ENCODE measurements at regions not wholly inside any gene's neighbourhood (a gene's known extent, or its start where the extent isn't known, plus 50 kb on each side); places are given as distances from the start of the nearest gene placed in this dataset.
"Not testable (repeated sequence)": the region's sequence is repeated elsewhere in the genome, so short reads cannot be mapped to it uniquely, and the experiment has no call there.

DNA sequence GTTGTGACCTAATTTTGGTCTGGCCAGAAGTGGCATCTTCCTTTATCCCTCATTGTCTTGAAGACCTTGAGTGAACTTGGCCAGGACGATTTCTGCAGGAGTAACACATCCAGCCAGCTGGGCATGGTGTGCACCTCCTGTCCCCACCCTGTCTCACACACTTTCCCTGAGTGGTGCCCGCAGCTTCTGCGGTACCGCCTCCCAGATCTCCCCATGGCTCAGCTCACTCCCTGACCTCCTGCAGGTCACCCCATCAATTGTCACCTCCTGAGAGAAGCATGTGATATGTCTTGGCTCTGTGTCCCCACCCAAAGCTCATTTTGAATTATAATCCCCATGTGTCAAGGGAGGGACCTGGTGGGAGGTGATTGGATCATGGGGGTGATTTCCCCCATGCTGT, 50.2 kb upstream of the TP53I11 start:
- no peak for DNase-seq (ENCODE audit: low read depth)

DNA sequence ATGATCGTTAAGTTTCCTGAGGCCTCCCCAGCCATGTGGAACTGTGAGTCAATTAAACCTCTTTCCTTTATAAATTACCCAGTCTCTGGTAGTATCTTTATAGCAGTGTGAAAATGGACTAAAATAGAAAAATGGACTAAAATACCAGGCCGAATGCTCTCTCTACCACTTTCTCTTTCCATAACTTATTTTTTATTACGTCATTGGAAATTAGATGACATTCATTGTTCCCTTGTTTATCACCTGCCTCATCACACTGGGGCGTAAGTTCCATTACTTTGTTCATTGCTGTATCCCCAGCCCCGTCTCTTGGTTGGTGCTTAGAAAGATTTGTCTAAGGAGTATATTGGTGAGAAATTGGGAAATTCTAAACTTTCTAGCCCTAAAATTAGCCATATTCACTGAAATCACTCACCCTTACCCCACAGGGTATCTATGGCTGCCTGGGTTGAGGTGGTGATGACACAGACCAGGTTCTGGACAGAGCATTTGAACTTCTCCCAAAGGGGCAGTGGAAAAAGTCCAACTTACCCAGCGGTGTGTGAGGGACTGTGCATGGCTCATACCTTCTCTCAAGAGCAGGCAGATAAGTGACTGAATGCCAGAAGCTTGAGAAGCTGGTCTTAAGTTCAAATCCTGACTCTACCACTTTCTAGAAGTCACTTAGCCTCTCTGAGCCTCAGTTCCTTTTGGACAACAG, 50.9 kb upstream of the TP53I11 start:
- DNase-seq (ENCODE audit: low read depth): no peak

DNA sequence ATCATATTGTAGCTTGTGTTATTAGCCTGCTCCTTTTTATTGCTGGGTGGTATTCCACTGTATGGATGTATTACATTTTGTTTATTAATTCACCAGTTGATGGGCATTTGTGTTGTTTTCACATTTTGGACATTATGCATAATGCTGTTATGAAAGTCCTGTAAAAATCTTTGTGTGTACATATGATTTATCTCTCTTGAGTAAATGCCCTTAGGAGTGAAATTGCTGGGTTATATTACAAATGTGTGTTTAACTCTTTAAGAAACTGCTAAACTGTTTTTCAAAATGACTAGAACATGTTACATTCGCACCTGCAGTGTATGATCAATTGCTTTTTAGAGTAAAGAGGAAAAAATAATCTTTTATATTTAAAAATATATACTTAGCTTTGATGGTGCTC, 54.4 kb upstream of the TP53I11 start:
- no peak for DNase-seq (ENCODE audit: low read depth)

DNA sequence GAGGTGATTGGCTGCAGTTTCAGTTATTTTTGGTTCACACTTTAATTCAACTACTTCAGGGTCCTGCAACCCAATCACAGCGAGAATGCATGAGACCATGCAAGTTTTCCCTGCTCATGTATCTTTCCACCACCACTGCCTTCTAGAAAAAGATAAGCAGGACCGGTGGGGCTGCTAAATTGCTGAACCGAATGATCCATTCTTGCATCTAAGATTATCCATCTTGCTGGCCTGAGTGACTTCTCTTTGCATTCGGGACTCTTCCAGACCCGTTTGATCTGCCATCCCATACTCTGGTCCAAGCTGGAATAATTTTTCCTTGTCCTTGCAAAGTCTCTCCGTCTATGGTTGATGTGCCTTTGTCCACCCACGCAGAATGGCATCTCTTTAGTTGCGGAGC, 56.3 kb upstream of the TP53I11 start:
- DNase-seq (ENCODE audit: low read depth): no peak

DNA sequence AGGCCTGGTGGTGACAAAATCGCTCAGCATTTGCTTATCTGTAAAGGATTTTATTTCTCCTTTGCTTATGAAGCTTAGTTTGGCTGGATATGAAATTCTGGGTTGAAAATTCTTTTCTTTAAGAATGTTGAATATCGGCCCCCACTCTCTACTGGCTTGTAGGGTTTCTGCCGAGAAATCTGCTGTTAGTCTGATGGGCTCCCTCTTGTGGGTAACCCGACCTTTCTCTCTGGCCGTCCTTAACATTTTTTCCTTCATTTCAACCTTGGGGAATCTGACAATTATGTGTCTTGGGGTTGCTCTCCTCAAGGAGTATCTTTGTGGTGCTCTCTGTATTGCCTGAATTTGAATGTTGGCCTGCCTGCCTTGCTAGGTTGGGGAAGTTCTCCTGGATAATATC, 65.3 kb upstream of the TP53I11 start:
- DNase-seq (ENCODE audit: low read depth): not testable (repeated sequence)

DNA sequence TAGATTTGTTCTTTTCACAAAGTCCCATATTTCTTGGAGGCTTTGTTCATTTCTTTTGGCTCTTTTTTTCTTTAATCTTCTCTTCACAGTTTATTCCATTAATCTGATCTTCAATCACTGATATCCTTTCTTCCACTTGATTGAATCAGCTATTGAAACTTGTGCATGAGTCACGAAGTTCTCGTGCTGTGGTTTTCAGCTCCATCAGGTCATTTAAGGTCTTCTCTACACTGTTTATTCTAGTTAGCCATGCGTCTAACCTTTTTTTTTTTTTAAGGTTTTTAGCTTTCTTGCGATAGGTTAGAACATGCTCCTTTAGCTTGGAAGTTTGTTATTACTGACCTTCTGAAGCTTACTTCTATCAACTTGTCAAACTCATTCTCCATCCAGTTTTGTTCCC, 65.8 kb upstream of the TP53I11 start:
- DNase-seq (ENCODE audit: low read depth): not testable (repeated sequence)

DNA sequence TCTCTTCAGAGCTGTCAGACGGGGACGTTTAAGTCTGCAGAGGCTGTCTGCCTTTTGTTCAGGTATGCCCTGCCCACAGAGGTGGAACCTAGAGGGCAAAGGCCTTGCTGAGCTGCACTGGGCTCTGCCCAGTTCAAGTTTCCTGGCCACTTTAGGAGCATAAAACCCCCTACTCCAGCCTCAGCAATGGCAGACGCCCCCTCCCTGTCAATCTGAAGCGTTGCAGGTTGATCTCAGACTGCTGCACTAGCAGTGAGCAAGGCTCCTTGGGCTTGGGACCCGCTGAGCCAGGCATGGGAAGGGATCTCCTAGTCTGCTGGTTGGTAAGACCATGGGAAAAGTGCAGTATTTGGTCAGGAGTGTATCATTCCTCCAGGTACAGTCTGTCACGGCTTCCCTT, 66.6 kb upstream of the TP53I11 start:
- no peak for DNase-seq (ENCODE audit: low read depth)

DNA sequence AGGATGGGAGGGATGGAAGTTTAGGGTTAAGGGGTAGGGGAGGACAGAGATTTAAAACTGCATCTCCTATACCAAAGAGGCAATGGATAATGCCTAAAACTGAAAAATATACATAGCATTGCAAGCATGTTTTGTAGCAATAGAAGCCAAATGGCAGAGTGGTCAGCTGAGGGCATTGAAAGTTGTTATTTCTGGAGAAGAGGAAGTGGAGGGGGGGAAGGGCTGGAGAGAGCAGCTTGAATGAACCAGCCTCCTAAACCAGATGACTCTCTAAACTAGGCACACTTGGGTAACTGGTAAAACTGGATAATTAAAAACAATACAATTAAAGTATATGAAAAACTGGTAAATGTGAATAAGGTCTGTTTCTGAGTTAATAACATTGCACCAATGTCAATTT, 70.3 kb upstream of the TP53I11 start:
- no peak for DNase-seq (ENCODE audit: low read depth)

DNA sequence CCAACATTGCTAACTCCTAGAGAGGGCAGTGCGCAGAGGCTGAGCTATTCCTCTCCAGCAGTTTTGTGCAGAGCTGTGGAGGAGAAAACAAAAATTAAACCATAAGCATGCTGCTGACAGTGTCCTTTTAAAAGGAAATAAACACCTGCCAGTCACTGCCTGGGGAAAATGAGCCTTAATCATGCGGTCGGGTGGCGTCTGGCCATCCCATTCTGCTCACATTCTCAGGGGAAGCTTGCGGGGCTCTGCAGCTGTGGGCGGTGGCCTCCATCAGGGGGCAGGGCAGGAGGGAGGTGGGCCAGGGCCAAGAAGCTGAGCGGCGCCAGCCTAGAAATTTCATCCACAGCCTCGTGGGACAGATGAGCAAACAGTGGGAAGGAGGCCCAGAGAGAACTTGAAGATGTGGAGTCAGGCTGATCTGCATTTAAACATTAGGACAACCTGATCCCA, 71.0 kb upstream of the TP53I11 start:
- no peak for DNase-seq (ENCODE audit: low read depth)

DNA sequence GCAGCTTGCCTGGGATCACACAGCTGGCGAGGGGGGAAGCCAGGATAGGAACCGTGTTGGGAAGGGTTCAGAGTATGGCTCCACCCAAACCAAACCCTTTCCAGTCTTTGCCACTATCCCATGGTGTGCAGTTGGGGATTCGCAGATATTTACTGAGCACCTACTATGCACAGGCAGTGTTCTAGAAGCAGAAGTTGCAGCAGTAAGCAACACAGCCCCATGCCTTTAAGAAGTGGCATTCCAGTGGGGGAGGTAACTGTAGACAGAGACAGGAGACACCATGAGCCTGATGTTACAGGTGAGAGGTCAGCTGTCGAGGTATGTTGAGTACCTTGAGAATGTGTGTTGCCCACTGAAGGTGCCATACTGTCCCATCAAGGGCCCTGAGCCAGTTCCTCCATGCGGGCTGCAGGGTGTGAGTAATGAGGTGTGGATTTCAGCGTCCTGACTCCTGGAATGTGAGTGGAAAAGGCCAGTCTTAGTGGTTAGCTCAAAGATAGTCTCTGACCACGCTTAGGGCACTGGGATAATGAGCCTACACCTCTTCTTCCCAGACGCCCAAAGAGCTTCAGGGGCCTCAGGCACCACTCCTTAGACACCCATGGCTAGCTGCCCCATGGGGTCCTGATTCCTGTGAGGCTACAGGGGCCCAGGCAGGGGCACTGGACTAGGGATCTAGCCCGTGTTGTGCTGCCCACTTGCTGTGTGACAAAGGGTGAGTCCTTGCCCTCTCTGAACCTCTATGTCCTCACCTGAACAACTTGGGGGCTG, 71.8 kb upstream of the TP53I11 start:
- no peak for DNase-seq (ENCODE audit: low read depth)

DNA sequence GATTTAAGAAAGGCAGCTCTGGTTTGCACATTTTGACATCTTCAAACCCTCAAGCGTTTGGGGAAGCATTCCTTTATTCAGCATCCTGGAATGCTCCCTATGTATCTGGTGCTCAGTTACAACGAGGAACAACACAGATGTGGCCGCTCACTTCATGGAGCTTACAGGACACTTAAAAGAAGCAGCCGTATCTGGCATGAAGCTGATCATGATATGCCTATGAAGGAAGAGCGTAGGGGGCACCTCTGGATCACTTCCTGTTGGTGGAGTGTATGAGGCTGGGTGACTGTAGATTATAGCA, 72.3 kb upstream of the TP53I11 start:
- no peak for DNase-seq (ENCODE audit: low read depth)

DNA sequence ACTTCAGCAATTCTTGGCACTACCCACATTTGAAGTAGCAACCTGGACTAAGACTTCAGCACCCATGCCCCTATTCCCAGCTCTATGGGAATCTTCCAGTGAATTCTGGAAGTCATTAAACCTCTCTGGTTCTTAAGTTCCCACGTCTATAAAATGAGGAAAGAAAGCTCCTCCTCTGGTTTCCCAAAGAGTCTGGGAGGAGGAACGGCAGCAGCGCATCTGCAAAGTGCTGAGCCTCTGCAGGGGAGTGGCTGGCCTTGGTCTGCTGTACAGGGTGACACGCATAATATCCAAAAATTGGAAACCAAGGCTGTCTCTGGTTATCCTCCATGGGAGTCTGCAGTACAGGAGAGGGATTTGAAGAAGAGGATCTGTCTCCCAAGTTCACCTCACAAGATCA, 73.6 kb upstream of the TP53I11 start:
- DNase-seq (ENCODE audit: low read depth): no peak

DNA sequence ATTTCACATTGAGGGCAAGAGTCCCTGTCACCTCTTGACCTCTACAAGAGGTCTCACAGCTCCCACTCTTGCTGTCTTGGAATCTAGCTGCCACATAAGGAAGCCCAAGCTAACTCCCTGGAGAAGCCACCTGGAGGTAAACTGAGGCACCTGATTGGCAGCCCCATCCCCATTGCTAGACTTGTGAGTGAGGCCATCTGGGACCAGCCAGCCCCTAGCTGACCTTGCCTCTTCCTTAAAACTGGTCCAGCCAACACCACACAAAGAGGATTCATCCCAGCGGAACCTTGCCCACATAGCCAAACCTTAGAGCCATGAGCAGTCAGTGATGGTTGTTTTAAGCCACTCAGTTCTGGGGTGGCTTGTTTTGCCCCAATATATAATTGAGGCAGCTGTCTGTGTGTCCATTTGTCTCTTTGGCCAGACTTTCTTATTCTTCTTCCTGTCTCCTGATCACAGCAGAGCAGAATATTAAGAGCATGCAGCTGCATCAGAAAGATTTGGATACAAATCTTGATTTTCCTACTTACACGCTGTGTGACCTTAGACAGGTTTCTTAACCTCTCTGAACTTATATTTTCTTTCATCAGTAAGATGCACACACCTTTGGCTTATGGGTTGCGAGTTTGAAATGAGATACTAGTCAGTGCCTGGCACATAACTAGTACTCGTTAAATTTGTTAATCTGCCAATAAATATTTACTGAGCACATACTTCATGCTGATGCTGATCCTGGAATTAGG, 74.3 kb upstream of the TP53I11 start:
- no peak for DNase-seq (ENCODE audit: low read depth)

DNA sequence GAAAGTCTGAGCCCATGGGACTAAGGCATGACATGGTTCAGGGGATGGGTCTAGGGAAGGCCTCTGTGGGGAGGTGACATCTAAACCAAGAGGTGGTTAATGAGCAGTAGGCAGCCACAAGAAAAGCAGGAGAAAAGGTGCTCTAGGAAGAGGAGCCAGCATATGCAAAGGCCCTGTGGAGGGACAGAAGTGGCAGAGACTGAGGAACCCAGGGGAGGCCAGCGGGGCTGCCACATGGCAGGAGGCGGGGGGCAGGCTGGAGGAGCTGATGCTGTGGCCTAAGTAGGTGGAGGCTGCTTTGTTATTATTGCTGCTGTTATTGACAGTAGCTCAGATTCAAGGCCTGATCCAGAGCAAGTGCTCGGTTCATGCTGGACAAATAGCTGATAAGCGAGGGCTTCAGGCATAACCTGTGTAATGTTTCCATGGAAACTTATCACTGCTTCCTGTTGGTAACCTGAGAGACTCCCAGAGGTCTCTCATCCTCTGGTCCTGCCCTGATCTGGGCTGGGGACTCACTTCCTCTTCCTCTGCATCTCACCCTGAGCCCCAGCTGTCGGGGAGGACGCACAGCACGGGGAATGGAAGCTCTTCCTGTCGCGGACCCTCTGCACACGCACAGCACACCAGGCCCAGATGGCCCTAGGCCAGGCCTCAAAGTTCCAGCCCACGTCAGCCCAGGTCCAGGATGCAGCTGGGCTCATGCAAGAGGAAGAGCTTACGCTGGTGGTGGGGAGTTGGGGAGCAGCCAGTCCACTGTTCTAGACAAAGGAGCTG, 75.2 kb upstream of the TP53I11 start:
- no peak for DNase-seq (ENCODE audit: low read depth)

DNA sequence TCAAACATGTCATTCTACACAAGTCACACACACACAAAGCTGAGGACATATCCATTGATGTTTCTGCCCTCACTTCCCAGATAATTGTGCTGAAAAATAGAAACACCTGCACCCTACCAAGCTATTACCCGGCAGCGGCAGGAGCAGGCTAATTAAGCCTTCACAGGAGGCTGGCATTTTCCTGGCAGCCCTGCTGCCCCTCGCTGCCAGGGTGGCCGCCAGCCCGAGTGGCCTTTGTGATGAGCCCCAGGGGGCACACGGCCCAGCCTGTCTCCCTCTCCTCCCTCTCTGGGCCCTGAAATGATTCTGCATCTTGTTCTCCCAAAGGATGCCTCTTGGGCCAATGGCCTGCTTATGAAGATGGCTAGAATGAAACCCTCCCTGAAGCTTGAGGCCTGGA, 76.2 kb upstream of the TP53I11 start:
- no peak for DNase-seq (ENCODE audit: low read depth)

DNA sequence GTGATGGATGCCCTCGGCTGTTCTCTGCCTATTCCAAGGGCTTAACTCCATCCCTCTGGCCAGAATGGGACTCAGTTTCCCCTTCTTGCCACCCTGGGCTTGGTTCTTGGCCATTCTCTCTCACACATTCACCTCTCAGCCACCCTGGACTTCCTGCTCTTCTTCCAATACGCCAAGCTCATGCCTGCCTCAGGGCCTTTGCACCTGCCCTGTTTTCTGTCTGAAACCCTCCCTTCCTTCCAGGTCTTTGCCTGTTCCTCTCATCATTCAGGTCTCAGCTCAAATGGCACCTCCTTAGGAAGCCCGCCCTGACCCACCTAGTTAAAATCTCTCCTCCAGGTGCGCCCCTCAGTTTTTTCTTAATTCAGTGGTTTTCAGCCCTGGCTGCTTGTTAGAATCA, 76.6 kb upstream of the TP53I11 start:
- no peak for DNase-seq (ENCODE audit: low read depth)

DNA sequence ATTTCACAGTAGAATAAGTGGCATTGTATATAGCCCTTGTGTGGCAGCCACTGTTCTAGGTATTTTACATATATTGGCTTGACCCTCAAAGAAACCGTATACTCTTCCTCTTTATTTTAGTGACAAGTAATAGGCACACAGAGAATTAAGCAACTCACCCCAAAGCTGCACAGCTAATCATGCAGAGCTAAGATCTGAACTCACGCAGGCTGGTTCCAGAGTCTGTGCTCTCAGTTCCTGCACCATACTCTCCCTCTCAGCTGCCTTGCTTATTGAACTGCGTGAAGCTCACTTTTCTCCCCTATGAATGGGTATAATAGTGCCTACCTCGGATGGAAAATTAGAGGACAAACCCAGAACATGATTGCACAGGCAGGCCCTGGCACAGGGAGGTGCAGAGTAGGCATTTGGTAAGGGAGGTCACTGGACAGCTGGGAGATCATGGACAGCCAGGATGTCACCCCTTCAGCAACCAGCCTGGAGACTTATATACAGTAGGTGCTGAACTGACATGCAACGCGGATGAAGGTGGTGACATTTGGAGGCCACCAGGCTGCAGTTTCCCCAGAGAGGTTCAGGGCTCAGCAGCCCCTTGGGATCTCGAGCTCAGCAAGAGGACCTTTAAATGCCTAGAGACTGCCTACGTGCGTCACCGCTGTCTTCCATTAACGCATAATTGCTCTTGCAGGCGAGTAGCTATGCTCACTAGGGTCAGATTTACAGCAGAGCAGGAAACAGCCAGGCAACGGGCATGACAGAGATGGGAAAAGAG, 78.4 kb upstream of the TP53I11 start:
- DNase-seq (ENCODE audit: low read depth): no peak

DNA sequence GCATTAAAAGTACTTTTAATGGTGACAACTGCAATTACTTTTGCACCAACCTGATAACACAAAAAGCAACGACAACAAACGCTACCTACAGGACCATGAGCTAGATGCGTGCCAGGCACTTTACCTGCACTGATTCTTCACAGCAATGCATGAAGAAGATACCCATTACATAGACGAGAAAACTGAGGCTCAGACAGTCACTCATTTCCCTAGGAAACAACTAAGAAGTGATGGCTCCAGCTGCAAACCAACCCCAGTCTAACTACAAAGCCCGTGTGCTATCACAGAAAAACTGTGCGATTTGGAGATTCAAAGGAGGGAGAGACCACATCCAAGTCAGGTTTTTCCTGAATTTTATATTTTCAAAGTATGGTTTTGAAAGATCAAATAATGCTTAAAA, 80.1 kb upstream of the TP53I11 start:
- no peak for DNase-seq (ENCODE audit: low read depth)

DNA sequence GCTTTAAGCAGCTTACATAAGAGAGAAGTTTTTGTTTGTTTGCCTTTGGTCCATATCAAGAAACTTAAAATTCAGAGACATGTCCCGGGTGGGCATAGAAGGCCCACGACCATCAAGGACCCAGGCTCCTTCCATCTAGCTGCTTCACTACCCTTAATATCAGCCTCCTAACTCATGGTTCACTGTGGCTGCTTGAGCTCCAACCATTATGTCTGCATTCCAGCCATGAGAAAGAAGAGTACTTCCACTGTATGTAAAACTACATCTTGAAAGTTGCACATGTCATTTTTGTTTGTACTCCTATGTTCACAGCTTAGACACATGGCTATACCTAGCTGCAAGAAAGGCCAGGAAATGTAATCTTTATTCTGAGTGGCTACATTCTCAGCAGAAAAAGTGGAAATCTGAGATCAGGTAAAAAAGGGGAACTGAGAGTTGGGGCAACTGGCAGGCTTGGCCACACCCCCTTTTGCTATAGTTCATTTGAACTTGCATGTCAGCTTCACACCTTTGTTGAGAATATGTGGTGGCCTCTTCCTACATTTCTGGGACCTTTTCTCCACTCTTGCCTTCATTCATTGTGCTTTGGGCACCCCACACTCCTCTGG, 81.3 kb upstream of the TP53I11 start:
- DNase-seq (ENCODE audit: low read depth): no peak

DNA sequence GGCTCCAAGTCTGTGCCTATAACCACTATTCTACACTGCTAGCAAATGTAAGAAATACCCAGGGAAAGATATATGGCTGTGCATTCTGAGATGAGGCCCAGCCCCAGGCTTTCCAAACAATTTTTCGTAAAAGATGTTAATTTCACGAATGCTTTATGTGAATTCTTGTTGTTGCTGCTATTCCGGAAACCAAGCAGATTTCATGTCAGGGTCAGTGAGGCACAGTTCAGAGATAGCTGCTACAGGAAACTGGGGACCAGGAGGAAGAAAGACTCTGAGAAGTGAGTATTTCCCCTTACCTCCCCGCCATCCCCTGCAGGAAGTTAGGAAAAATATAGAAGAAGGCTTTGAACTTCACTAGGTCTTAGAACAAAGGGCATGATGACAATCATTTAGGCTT, 84.7 kb upstream of the TP53I11 start:
- DNase-seq (ENCODE audit: low read depth): no peak

DNA sequence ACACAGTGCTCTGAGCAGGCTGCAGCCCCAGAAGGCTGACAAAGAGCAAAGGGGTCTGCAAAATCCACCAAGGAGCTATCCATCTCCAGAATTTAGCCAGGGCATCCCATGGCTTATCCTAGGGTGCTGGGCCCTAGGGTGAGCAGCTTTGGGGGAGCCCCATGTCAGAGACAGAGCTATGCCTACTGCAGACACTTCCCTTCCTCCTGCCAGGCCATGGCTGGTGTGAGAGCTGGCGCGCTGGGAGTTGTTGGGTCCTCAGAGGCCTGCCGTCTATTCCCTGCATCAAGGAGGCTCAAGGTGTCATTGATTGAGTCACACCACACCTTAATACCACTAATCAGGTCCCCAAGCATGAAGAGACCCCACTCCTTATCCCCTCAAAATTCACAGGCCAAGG, 85.3 kb upstream of the TP53I11 start:
- no peak for DNase-seq (ENCODE audit: low read depth)

Measured in T-helper 22 cell (primary cell).